ENCODE measurements at regions not wholly inside any gene's neighbourhood (a gene's known extent, or its start where the extent isn't known, plus 50 kb on each side); places are given as distances from the start of the nearest gene placed in this dataset.

GRCh38 chrX:18039023-18039422, 177.9 kb upstream of the RAI2 start:
- Histone ChIP-seq H3K4me3 (ENCODE audit: low read length) (no peak overlapping the region), H3K9me2 (ENCODE audit: insufficient read depth, low read length) (no peaks in the 10 kb centered on the region), H4K20me1 (ENCODE audit: insufficient read depth) (no peaks in the 10 kb centered on the region), H3K79me2 (replicated peaks; ENCODE audit: insufficient read depth, low read length) (no peaks in the 10 kb centered on the region), H2AFZ (ENCODE audit: low read depth, low read length) (no peak overlapping the region), H3K36me3 (ENCODE audit: insufficient read depth, low read length) (no peaks in the 10 kb centered on the region), H3K9me3 (ENCODE audit: low read length) (no peaks in the 10 kb centered on the region), H3F3A (ENCODE audit: insufficient read depth, low read length, poor library complexity, severe bottlenecking) (no peaks in the 10 kb centered on the region), H3K9ac (ENCODE audit: low read length) (no peak overlapping the region), H3K27ac (ENCODE audit: low read length) (no peak overlapping the region), H3K4me2 (ENCODE audit: low read length) (no peak overlapping the region), H3K27me3 (ENCODE audit: insufficient read depth, low read depth, low read length) (no peaks in the 10 kb centered on the region)
- TF ChIP-seq SMC3 (conservative IDR thresholded peaks at IDR 0.05; ENCODE audit: poor library complexity): no peak
- TF ChIP-seq MXI1 (conservative IDR thresholded peaks at IDR 0.05; ENCODE audit: poor library complexity, severe bottlenecking): no peak
- TF ChIP-seq EP300 (conservative IDR thresholded peaks at IDR 0.05; ENCODE audit: poor library complexity, severe bottlenecking): no peak
- TF ChIP-seq TAF1 (IDR thresholded peaks at IDR 0.05; ENCODE audit: low read depth): no peak
- TF ChIP-seq, protein P1, sequence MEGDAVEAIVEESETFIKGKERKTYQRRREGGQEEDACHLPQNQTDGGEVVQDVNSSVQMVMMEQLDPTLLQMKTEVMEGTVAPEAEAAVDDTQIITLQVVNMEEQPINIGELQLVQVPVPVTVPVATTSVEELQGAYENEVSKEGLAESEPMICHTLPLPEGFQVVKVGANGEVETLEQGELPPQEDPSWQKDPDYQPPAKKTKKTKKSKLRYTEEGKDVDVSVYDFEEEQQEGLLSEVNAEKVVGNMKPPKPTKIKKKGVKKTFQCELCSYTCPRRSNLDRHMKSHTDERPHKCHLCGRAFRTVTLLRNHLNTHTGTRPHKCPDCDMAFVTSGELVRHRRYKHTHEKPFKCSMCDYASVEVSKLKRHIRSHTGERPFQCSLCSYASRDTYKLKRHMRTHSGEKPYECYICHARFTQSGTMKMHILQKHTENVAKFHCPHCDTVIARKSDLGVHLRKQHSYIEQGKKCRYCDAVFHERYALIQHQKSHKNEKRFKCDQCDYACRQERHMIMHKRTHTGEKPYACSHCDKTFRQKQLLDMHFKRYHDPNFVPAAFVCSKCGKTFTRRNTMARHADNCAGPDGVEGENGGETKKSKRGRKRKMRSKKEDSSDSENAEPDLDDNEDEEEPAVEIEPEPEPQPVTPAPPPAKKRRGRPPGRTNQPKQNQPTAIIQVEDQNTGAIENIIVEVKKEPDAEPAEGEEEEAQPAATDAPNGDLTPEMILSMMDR (IDR thresholded peaks at IDR 0.05; ENCODE audit: poor library complexity, severe bottlenecking): no peak
- no peak for TF ChIP-seq RAD21 (conservative IDR thresholded peaks at IDR 0.05)
- no peak for TF ChIP-seq EZH2 (IDR thresholded peaks at IDR 0.05; ENCODE audit: borderline replicate concordance, insufficient read depth, low read length, poor library complexity, severe bottlenecking)
- TF ChIP-seq POLR2AphosphoS5 (IDR thresholded peaks at IDR 0.05): no peak
- TF ChIP-seq REST (IDR thresholded peaks at IDR 0.05; ENCODE audit: borderline replicate concordance): no peak

- Histone ChIP-seq H3F3A (ENCODE audit: insufficient read depth, low read length, poor library complexity, severe bottlenecking) (no peaks in the 10 kb centered on the region), H2AFZ (ENCODE audit: low read depth, low read length) (no peak overlapping the region), H3K9me3 (ENCODE audit: low read length) (no peaks in the 10 kb centered on the region), H3K79me2 (replicated peaks; ENCODE audit: insufficient read depth, low read length) (no peaks in the 10 kb centered on the region), H3K9me2 (ENCODE audit: insufficient read depth, low read length) (no peaks in the 10 kb centered on the region), H4K20me1 (ENCODE audit: insufficient read depth) (no peaks in the 10 kb centered on the region), H3K27ac (ENCODE audit: low read length) (no peak overlapping the region), H3K9ac (ENCODE audit: low read length) (no peak overlapping the region), H3K4me3 (ENCODE audit: low read length) (no peak overlapping the region), H3K27me3 (ENCODE audit: insufficient read depth, low read depth, low read length) (no peaks in the 10 kb centered on the region), H3K36me3 (ENCODE audit: insufficient read depth, low read length) (no peaks in the 10 kb centered on the region), H3K4me2 (ENCODE audit: low read length) (no peak overlapping the region)
- TF ChIP-seq EP300 (conservative IDR thresholded peaks at IDR 0.05; ENCODE audit: poor library complexity, severe bottlenecking) (no peak), MXI1 (conservative IDR thresholded peaks at IDR 0.05; ENCODE audit: poor library complexity, severe bottlenecking) (no peak), SMC3 (conservative IDR thresholded peaks at IDR 0.05; ENCODE audit: poor library complexity) (no peak), TAF1 (IDR thresholded peaks at IDR 0.05; ENCODE audit: low read depth) (no peak), EZH2 (IDR thresholded peaks at IDR 0.05; ENCODE audit: borderline replicate concordance, insufficient read depth, low read length, poor library complexity, severe bottlenecking) (no peak), REST (IDR thresholded peaks at IDR 0.05; ENCODE audit: borderline replicate concordance) (no peak), RAD21 (conservative IDR thresholded peaks at IDR 0.05) (no peak), POLR2AphosphoS5 (IDR thresholded peaks at IDR 0.05) (no peak)
- TF ChIP-seq, protein P1 (IDR thresholded peaks at IDR 0.05; ENCODE audit: poor library complexity, severe bottlenecking): no peak
These were observed 175.3 kb upstream of the RAI2 start for GRCh38 chrX:18036394-18036793.
